CD14-positive monocyte (primary cell): ENCODE measurements at regions not wholly inside any gene's neighbourhood (a gene's known extent, or its start where the extent isn't known, plus 50 kb on each side); places are given as distances from the start of the nearest gene placed in this dataset.

Experiments used
- DNase-seq, 3 donors: peaks; one replicate each; pipeline ENCODE4 v3.0.0-alpha.2; 2011 to 2022
- H2AFZ ChIP-seq: 2 replicates; pipeline ENCODE4 v1.6.0; 2012; ENCODE audit warnings: mild to moderate bottlenecking, low read depth, low read length, inconsistent platforms; ENCODE audit not compliant: insufficient read depth, poor library complexity, severe bottlenecking
- H3K27ac ChIP-seq, 2 donors: 1 replicate in 1 of 2; 2 replicates in 1 of 2; pipeline ENCODE4 v1.5.1; 2012 to 2013; ENCODE audit warnings: low read length in 2 of 2, control low read depth in 1 of 2, inconsistent platforms in 1 of 2, low read depth in 1 of 2, mild to moderate bottlenecking in 1 of 2
- H3K27me3 ChIP-seq, 2 donors: one replicate each; pipeline versions ENCODE4 v1.6.0 to v1.6.1; 2011 to 2013; ENCODE audit warnings: low read length in 2 of 2; ENCODE audit not compliant: control insufficient read depth in 2 of 2, insufficient read depth in 2 of 2
- H3K36me3 ChIP-seq, 2 donors: replicated peaks in 1 of 2; 1 replicate in 1 of 2; 2 replicates in 1 of 2; pipeline versions ENCODE4 v1.5.1 to v1.6.1; 2012 to 2013; ENCODE audit warnings: low read length in 2 of 2, control low read depth in 1 of 2, inconsistent platforms in 1 of 2, mild to moderate bottlenecking in 1 of 2; ENCODE audit not compliant: insufficient read depth in 2 of 2, control insufficient read depth in 1 of 2
- H3K4me1 ChIP-seq, 2 donors: 1 replicate in 1 of 2; 2 replicates in 1 of 2; pipeline versions ENCODE4 v1.5.1 to v1.6.1; 2012 to 2013; ENCODE audit warnings: low read length in 2 of 2, control low read depth in 1 of 2, inconsistent platforms in 1 of 2, mild to moderate bottlenecking in 1 of 2, moderate library complexity in 1 of 2; ENCODE audit not compliant: insufficient read depth in 2 of 2, control insufficient read depth in 1 of 2
- H3K4me2 ChIP-seq: replicated peaks from 2 replicates; pipeline ENCODE3; 2012; ENCODE audit warnings: low read length, moderate library complexity, mild to moderate bottlenecking; ENCODE audit not compliant: poor library complexity, severe bottlenecking; ENCODE audit errors: extremely low read depth
- H3K4me3 ChIP-seq, 3 experiments: fragments of 200-600 bp in 1 of 3; sonication (generic) in 1 of 3; replicated peaks in 1 of 3; 1 replicate in 2 of 3; 2 replicates in 1 of 3; pipeline ENCODE4 v1.5.1; 2011 to 2013; ENCODE audit warnings: low read length in 3 of 3, mild to moderate bottlenecking in 3 of 3, control low read depth in 2 of 3, low read depth in 2 of 3, inconsistent platforms in 1 of 3, moderate library complexity in 1 of 3
- H3K79me2 ChIP-seq: 2 replicates; pipeline ENCODE4 v1.6.0; 2012; ENCODE audit warnings: mild to moderate bottlenecking, control low read depth, inconsistent platforms, low read length, moderate library complexity; ENCODE audit not compliant: insufficient read depth
- H3K9ac ChIP-seq: 2 replicates; pipeline ENCODE4 v1.6.0; 2017; ENCODE audit warnings: low read length, mild to moderate bottlenecking; ENCODE audit not compliant: insufficient read depth, poor library complexity, severe bottlenecking
- H3K9me3 ChIP-seq, 2 donors: replicated peaks in 1 of 2; 1 replicate in 1 of 2; 2 replicates in 1 of 2; pipeline versions ENCODE4 v1.5.1 to v1.6.1; 2012 to 2013; ENCODE audit warnings: low read length in 2 of 2, control low read depth in 1 of 2; ENCODE audit not compliant: control insufficient read depth in 1 of 2, insufficient read depth in 1 of 2
- H4K20me1 ChIP-seq: 2 replicates; pipeline ENCODE4 v1.6.0; 2012; ENCODE audit warnings: mild to moderate bottlenecking, low read length, control low read depth, moderate library complexity; ENCODE audit not compliant: insufficient read depth
- H3K27ac Mint-ChIP-seq, 7 donors: one replicate each; pipeline ENCODE4 v1.8.0; 2020; ENCODE audit warnings: mild to moderate bottlenecking in 7 of 7, mixed read lengths in 7 of 7, moderate library complexity in 6 of 7, inconsistent platforms in 2 of 7
- H3K27me3 Mint-ChIP-seq, 3 donors: one replicate each; pipeline ENCODE4 v1.8.0; 2021 to 2022; ENCODE audit warnings: low read depth in 3 of 3, mild to moderate bottlenecking in 3 of 3, mixed read lengths in 3 of 3, moderate library complexity in 3 of 3, inconsistent platforms in 1 of 3
- H3K36me3 Mint-ChIP-seq, 2 donors: one replicate each; pipeline ENCODE4 v1.8.0; 2020; ENCODE audit warnings: mixed read lengths in 2 of 2, inconsistent platforms in 1 of 2, mild to moderate bottlenecking in 1 of 2
- H3K4me1 Mint-ChIP-seq: one replicate; pipeline ENCODE4 v1.8.0; 2020; ENCODE audit warnings: mild to moderate bottlenecking, mixed read lengths
- H3K4me3 Mint-ChIP-seq, 2 donors: one replicate each; pipeline ENCODE4 v1.8.0; 2020; ENCODE audit warnings: mild to moderate bottlenecking in 2 of 2, mixed read lengths in 2 of 2, moderate library complexity in 1 of 2
- H3K9me3 Mint-ChIP-seq, 7 donors: one replicate each; pipeline ENCODE4 v1.8.0; 2020 to 2022; ENCODE audit warnings: mixed read lengths in 7 of 7, mild to moderate bottlenecking in 6 of 7, moderate library complexity in 6 of 7, inconsistent platforms in 2 of 7
- WGBS: methylation state at CpG from one replicate; pipeline ENCODE4 v1.1.5; 2013; ENCODE audit warnings: missing lambda C conversion rate; ENCODE audit not compliant: insufficient coverage; 5-methylcytosine and 5-hydroxymethylcytosine counted together
- intact Hi-C, 2 donors: fragments of 100-400 bp; cut with micrococcal nuclease; formaldehyde crosslinking; loops; one replicate each; pipeline versions ENCODE4 v1.15.0 to v1.15.1; 2023
- TF ChIP-seq, protein P1 (sequence below): fragments of 200-600 bp; IDR thresholded peaks from one replicate; pipeline ENCODE4 v1.8.0; 2022; ENCODE audit warnings: antibody characterized with exemption, mild to moderate bottlenecking

GRCh38 chr6:140029551-140029950 lies 655.1 kb upstream of the CITED2 start:
- no peaks in the 10 kb centered on the region for H4K20me1 ChIP-seq
- peaks cover 2% of the 10 kb centered on the region for H3K4me1 Mint-ChIP-seq
- TF ChIP-seq, protein P1, sequence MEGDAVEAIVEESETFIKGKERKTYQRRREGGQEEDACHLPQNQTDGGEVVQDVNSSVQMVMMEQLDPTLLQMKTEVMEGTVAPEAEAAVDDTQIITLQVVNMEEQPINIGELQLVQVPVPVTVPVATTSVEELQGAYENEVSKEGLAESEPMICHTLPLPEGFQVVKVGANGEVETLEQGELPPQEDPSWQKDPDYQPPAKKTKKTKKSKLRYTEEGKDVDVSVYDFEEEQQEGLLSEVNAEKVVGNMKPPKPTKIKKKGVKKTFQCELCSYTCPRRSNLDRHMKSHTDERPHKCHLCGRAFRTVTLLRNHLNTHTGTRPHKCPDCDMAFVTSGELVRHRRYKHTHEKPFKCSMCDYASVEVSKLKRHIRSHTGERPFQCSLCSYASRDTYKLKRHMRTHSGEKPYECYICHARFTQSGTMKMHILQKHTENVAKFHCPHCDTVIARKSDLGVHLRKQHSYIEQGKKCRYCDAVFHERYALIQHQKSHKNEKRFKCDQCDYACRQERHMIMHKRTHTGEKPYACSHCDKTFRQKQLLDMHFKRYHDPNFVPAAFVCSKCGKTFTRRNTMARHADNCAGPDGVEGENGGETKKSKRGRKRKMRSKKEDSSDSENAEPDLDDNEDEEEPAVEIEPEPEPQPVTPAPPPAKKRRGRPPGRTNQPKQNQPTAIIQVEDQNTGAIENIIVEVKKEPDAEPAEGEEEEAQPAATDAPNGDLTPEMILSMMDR: no peak
- no peak overlapping the region for H3K27ac Mint-ChIP-seq
- no peak for DNase-seq
- peaks cover 3 to 13% (median 10%) of the 10 kb centered on the region in 7 donors for H3K9me3 Mint-ChIP-seq
- no CpG with 5 or more reads among the region's 3 CpGs for WGBS
- H3K27me3 Mint-ChIP-seq: peaks cover 0 to 2% (median 0%) of the 10 kb centered on the region in 3 donors
- peaks cover 2 to 3% of the 10 kb centered on the region in 2 donors for H3K36me3 Mint-ChIP-seq
- no peaks in the 10 kb centered on the region for H3K36me3 ChIP-seq
- intact Hi-C loops: no loop called here
- no peak overlapping the region for H3K9ac ChIP-seq
- no peak overlapping the region for H3K4me3 ChIP-seq
- H3K79me2 ChIP-seq: no peaks in the 10 kb centered on the region
- no peak overlapping the region for H3K4me3 Mint-ChIP-seq
- no peaks in the 10 kb centered on the region for H3K4me1 ChIP-seq
- peaks cover 0 to 6% of the 10 kb centered on the region in 2 donors for H3K9me3 ChIP-seq
- no peak overlapping the region for H2AFZ ChIP-seq
- H3K4me2 ChIP-seq: no peak overlapping the region
- no peak overlapping the region for H3K27ac ChIP-seq
- H3K27me3 ChIP-seq: no peaks in the 10 kb centered on the region

- H3K9me3 Mint-ChIP-seq: peaks cover 3 to 17% (median 10%) of the 10 kb centered on the region in 7 donors
- no peak overlapping the region for H3K27ac ChIP-seq
- no peak for DNase-seq
- H3K36me3 ChIP-seq: no peaks in the 10 kb centered on the region
- no peaks in the 10 kb centered on the region for H3K27me3 ChIP-seq
- H3K4me1 ChIP-seq: no peaks in the 10 kb centered on the region
- H4K20me1 ChIP-seq: no peaks in the 10 kb centered on the region
- no peak overlapping the region for H3K27ac Mint-ChIP-seq
- TF ChIP-seq, protein P1: no peak
- H3K9me3 ChIP-seq: peaks cover 0 to 6% of the 10 kb centered on the region in 2 donors
- no CpG with 5 or more reads among the region's 2 CpGs for WGBS
- H3K9ac ChIP-seq: no peak overlapping the region
- H3K4me3 ChIP-seq: no peak overlapping the region
- peaks cover 0 to 2% (median 0%) of the 10 kb centered on the region in 3 donors for H3K27me3 Mint-ChIP-seq
- no peak overlapping the region for H2AFZ ChIP-seq
- peaks cover 4% of the 10 kb centered on the region for H3K4me1 Mint-ChIP-seq
- H3K36me3 Mint-ChIP-seq: peaks cover 2 to 3% of the 10 kb centered on the region in 2 donors
- no peak overlapping the region for H3K4me2 ChIP-seq
- H3K4me3 Mint-ChIP-seq: no peak overlapping the region
- no peaks in the 10 kb centered on the region for H3K79me2 ChIP-seq
- intact Hi-C loops: no loop called here
These were observed 652.8 kb upstream of the CITED2 start for GRCh38 chr6:140027219-140027618.
